ENCODE measurements at regions not wholly inside any gene's neighbourhood (a gene's known extent, or its start where the extent isn't known, plus 50 kb on each side); places are given as distances from the start of the nearest gene placed in this dataset.

DNA sequence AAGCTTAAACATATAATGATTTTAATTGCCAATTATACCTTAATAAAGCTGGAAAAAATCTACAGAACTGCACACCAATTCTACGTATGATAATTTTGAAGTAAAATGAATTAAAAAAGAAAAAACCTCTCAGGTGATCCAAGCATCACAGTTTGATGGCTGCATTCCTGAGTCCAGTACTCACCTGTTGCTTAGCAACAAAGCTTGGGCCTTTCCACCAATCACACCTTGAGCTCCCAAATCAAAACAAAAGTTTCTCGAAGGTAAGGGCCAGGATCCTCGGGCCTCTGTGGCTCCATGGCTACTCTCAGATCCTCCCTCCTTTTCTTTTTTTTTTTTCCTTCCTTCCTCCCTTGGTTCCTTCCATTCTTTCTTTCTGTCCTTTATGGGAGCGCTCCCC lies 137.2 kb upstream of the PCBD1 start:
- H3K36me3 Mint-ChIP-seq, result no peaks in the 10 kb centered on the region
- H3K4me3 Mint-ChIP-seq, result no peak overlapping the region
- H3K27me3 Mint-ChIP-seq, result peaks cover 22 to 27% (median 23%) of the 10 kb centered on the region in 3 donors

DNA sequence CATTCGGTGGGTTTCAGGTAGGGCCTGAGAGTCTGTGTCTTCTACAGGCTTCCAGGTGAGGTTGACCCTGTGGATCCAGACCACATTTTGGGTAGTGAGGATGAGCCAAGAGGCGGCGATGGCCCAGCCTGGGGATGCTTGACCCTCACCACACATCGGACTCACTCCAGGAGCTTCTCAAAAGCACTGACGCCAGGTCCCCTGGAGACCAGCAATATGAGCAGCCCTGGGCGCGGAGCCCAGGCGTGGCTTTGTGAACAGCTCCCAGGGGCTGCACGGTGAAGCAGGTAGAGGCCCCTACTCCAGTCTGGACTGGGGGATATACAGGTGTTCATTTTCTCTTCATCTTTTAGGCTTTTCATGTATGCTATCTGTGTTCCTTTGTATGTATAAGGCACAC lies 139.7 kb upstream of the PCBD1 start:
- Mint-ChIP-seq H3K27ac (no peak overlapping the region), H3K9me3 (peaks cover 0 to 6% (median 0%) of the 10 kb centered on the region in 7 donors), H3K36me3 (peaks cover 0 to 6% of the 10 kb centered on the region in 2 donors), H3K4me3 (no peak overlapping the region), H3K27me3 (peaks cover 27 to 31% (median 31%) of the 10 kb centered on the region in 3 donors), H3K4me1 (no peaks in the 10 kb centered on the region)
- DNase-seq, result no peak
- no peak for ATAC-seq (ENCODE audit: low read depth in 2 of 2)

More for the DNA sequence above, 137.2 kb upstream of the PCBD1 start:
- Mint-ChIP-seq H3K27ac (no peak overlapping the region), H3K4me1 (no peaks in the 10 kb centered on the region), H3K9me3 (peaks cover 0 to 21% (median 5%) of the 10 kb centered on the region in 7 donors)
- DNase-seq, result no peak
- ATAC-seq (ENCODE audit: low read depth in 2 of 2), result no peak

DNA sequence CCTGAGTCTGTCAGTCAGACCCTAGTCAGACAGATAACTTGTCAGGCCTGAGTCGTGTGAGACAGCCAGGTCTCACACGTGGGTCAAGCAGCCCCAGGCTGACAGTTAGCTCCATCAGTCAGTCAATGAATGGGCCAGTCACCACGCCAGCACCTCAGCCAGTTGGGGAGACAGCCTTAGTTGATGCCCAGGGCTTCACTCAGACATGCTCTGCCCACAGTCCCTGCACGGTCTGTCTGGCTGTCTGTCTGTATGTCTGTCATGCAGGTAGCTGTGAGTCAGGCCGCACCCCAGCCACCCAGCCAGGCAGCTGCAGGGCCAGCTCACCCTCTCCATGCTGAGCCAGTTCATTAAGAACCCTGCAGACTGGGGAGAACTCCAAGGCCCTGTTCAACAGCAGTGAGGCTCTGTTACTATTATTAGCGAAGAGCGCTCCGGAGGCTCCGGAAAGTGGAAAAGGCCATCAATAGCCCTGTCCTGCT lies 141.1 kb upstream of the PCBD1 start:
- ATAC-seq (ENCODE audit: low read depth in 2 of 2) (no peak), DNase-seq (no peak)
- Mint-ChIP-seq H3K4me1 (no peaks in the 10 kb centered on the region), H3K36me3 (peaks cover 0 to 7% of the 10 kb centered on the region in 2 donors), H3K4me3 (no peak overlapping the region), H3K27me3 (peaks cover 22 to 33% (median 31%) of the 10 kb centered on the region in 3 donors), H3K27ac (no peak overlapping the region), H3K9me3 (peaks cover 0 to 6% (median 0%) of the 10 kb centered on the region in 7 donors)

DNA sequence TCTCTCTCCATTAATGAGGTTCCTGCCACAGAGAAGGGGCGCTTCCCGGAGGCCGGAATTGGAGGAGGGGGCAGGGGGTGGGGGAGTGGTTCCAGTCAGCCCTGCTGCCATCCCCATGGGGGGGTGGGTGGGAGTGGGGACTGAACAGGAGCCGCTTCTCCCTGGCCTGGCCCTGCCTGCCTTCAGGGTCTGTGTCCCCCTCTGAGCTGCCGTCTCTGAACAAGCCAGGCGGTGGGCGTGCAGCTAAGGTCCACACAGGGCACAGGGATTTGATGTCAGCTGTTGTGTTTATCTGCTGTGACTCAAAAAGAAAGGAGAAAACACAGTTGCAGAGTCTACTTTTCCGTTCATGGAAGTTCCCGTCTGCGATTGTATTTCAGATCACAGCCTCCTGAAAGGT lies 141.5 kb upstream of the PCBD1 start:
- H3K4me1 Mint-ChIP-seq, result no peaks in the 10 kb centered on the region
- ATAC-seq (ENCODE audit: low read depth in 2 of 2) (no peak), DNase-seq (no peak)
- H3K27me3 Mint-ChIP-seq, result peaks cover 22 to 33% (median 31%) of the 10 kb centered on the region in 3 donors
- H3K36me3 Mint-ChIP-seq, result peaks cover 0 to 7% of the 10 kb centered on the region in 2 donors
- no peak overlapping the region for H3K27ac Mint-ChIP-seq
- H3K9me3 Mint-ChIP-seq, result peaks cover 0 to 6% (median 0%) of the 10 kb centered on the region in 7 donors
- no peak overlapping the region for H3K4me3 Mint-ChIP-seq

DNA sequence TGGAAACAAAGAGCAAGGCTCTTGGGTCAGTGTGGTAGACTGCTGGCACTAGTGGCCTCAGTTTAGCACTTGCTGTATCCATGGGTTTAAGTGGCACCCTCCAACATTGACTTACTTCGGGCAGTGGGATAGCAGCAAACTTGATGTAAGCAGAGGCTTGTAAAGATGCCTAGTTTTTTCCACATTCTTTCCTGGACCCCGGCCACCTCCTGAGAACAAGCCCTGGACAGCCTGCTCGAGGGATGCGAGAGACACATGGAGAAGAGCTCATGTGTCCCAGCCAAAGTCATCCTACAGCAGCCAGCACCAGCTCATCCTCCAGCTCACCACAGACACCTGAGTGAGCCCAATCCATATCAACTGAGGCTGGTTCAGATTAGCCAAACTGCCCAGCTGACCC lies 142.7 kb upstream of the PCBD1 start:
- peaks cover 0 to 6% (median 0%) of the 10 kb centered on the region in 7 donors for H3K9me3 Mint-ChIP-seq
- H3K27ac Mint-ChIP-seq, result no peak overlapping the region
- ATAC-seq (ENCODE audit: low read depth in 2 of 2), result no peak
- peaks cover 0 to 7% of the 10 kb centered on the region in 2 donors for H3K36me3 Mint-ChIP-seq
- no peaks in the 10 kb centered on the region for H3K4me1 Mint-ChIP-seq
- H3K4me3 Mint-ChIP-seq, result no peak overlapping the region
- H3K27me3 Mint-ChIP-seq, result peaks cover 17 to 30% (median 24%) of the 10 kb centered on the region in 3 donors
- DNase-seq, result no peak

DNA sequence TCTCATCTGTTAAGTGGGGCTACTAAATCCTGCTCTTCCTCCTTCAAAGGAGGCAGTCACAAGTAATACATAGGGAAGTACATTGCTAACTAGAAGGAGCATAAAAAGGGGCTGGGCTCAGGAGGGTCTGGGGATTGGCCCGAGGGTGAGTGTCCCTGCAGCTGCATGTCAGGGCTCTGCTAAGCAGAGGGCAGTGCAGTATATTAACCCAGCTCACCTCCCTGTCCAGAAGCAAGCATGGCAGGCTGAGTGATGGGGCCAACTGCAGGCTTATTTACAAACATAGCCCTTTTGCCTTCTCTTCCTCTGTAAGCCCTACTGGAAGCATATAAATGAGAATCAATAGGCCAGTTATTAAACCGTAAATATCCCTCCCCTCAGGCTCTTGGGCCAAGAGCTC lies 143.2 kb upstream of the PCBD1 start:
- ATAC-seq (ENCODE audit: low read depth in 2 of 2) (no peak), DNase-seq (no peak)
- H3K36me3 Mint-ChIP-seq, result peaks cover 0 to 7% of the 10 kb centered on the region in 2 donors
- no peaks in the 10 kb centered on the region for H3K4me1 Mint-ChIP-seq
- H3K4me3 Mint-ChIP-seq, result no peak overlapping the region
- H3K27me3 Mint-ChIP-seq, result peaks cover 14 to 24% (median 18%) of the 10 kb centered on the region in 3 donors
- peaks cover 0 to 6% (median 0%) of the 10 kb centered on the region in 7 donors for H3K9me3 Mint-ChIP-seq
- no peak overlapping the region for H3K27ac Mint-ChIP-seq

DNA sequence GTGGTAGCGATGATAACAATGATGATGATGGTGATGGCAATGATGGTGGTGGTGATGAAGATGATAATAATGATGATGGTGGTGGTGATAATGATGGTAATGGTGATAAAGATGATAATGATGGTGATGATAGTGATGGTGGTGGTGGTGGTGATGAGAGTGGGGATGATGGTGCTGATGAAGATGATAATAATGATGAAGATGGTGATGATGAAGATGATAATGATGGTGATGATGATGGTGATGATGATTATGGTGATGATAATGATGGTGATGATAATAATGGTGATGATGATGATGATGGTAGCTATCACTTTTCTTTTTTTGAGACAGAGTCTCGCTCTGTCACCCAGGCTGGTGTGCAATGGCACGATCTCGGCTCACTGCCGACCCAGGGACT lies 144.5 kb upstream of the PCBD1 start:
- peaks cover 6 to 11% (median 9%) of the 10 kb centered on the region in 3 donors for H3K27me3 Mint-ChIP-seq
- H3K27ac Mint-ChIP-seq, result no peak overlapping the region
- H3K36me3 Mint-ChIP-seq, result peaks cover 0 to 7% of the 10 kb centered on the region in 2 donors
- H3K4me1 Mint-ChIP-seq, result no peaks in the 10 kb centered on the region
- H3K9me3 Mint-ChIP-seq, result peaks cover 0 to 6% (median 0%) of the 10 kb centered on the region in 7 donors
- DNase-seq, result no peak
- H3K4me3 Mint-ChIP-seq, result no peak overlapping the region
- no peak for ATAC-seq (ENCODE audit: low read depth in 2 of 2)

DNA sequence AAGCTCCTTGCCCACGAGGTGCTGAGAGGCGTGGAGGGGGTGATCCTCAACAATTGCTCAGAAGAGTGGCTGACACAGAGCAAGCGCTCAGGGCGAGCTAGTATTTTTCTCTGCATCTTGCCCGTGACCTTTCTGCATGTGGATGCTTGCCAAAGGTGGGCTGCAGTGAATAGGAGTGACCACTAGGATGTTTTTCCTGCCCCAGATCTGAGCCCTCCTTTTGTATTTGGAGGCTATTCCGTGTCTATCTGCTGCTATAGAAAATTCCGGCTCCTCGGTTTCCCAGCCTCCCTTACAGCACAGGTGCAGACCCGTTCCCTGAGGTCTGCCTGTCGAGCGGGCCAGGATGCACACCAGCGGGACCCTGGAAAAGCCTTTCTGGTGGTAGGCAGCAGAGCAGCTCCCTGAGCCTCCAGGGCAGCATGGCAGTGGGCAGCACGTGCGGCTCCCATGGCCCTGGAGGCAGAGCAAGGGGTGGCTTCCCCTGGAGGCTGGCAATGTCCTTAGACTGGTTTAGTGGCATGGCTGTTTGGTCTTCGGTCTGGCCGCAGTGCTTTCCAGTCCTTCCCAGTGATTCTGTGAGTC lies 145.1 kb upstream of the PCBD1 start:
- peaks cover 0 to 6% (median 0%) of the 10 kb centered on the region in 7 donors for H3K9me3 Mint-ChIP-seq
- H3K4me1 Mint-ChIP-seq, result no peaks in the 10 kb centered on the region
- H3K4me3 Mint-ChIP-seq, result no peak overlapping the region
- DNase-seq (no peak), ATAC-seq (ENCODE audit: low read depth in 2 of 2) (no peak)
- no peak overlapping the region for H3K27ac Mint-ChIP-seq
- H3K36me3 Mint-ChIP-seq, result peaks cover 0 to 7% of the 10 kb centered on the region in 2 donors
- peaks cover 6 to 10% (median 9%) of the 10 kb centered on the region in 3 donors for H3K27me3 Mint-ChIP-seq

DNA sequence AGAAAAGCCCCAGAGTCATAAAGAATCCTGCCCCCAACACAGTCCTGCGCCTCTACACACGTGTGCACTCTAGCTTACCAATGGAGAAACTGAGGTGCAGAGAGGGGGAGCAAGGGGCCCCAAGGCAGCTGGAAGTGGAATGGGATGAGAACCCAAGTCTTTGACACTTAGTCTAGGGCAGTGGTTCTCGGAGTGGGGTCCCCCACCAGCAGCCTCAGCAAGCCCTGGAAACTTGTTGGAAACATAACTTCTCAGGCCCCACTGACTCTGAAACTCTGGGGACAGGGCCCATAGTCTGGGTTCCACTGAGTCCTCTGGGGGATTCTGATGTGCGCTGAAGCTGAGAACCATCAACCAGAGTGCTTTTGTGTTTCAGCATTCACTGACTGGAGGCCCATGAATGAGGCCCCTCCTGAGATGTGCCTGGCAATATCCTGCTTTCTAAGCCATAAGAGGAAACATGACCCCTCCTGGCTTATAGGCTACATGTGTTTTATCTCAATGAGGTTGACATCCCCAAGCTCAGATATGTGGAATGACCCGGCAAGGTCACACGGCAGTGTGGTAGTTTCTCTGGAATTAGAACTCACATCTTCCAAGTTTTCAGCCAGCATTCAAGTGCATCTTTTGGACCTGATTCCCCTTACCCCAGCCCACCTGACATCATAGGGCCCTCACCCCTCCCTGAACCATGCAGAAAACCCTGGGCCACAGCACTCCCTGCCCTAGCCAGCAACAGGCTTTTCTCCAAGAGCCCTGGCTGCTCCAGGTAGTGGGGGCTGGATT lies 147.3 kb upstream of the PCBD1 start:
- DNase-seq (no peak), ATAC-seq (ENCODE audit: low read depth in 2 of 2) (no peak)
- peaks cover 0 to 7% of the 10 kb centered on the region in 2 donors for H3K36me3 Mint-ChIP-seq
- H3K27ac Mint-ChIP-seq, result no peak overlapping the region
- peaks cover 6 to 10% (median 9%) of the 10 kb centered on the region in 3 donors for H3K27me3 Mint-ChIP-seq
- peaks cover 0 to 6% (median 0%) of the 10 kb centered on the region in 7 donors for H3K9me3 Mint-ChIP-seq
- peaks cover 0 to 5% (median 3%) of the 10 kb centered on the region in 3 donors for H3K4me1 Mint-ChIP-seq
- no peak overlapping the region for H3K4me3 Mint-ChIP-seq

DNA sequence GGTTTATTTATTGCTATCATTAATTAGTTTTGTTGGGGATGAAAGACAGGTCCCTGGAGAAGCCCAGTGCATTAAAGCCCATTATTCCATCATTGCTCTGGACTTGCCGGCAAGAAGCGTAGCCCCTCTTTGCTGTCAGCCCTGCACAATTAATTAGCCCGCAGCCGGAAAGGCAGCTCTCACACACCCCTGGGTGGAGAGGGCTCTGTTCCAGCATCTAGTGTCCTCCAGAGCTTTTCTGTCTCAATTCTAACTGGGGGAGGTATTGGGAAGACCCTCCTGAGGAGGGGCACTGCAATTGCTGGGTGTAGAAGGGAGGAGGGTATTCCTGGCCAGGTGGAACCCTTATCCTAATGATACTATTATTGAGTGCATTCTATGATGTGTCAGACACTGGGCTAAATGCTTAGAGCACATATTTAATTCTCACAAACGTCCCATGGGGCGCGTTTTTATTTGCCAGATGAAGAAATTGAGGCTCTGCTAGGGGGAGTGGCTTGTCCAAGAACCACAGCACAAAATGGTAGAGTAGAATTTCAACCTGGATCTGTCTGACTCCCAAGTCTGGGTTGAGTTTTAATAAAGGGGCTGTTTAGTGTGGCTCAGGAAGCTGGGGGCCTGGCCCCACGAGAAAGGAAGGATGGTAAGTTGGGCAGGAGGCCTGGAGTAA lies 148.1 kb upstream of the PCBD1 start:
- peaks cover 0 to 6% (median 0%) of the 10 kb centered on the region in 7 donors for H3K9me3 Mint-ChIP-seq
- peaks cover 0 to 7% of the 10 kb centered on the region in 2 donors for H3K36me3 Mint-ChIP-seq
- ATAC-seq (ENCODE audit: low read depth in 2 of 2), result no peak
- no peak overlapping the region for H3K27ac Mint-ChIP-seq
- peaks cover 6 to 10% (median 9%) of the 10 kb centered on the region in 3 donors for H3K27me3 Mint-ChIP-seq
- no peak for DNase-seq
- peaks cover 0 to 9% (median 7%) of the 10 kb centered on the region in 3 donors for H3K4me1 Mint-ChIP-seq
- no peak overlapping the region for H3K4me3 Mint-ChIP-seq

DNA sequence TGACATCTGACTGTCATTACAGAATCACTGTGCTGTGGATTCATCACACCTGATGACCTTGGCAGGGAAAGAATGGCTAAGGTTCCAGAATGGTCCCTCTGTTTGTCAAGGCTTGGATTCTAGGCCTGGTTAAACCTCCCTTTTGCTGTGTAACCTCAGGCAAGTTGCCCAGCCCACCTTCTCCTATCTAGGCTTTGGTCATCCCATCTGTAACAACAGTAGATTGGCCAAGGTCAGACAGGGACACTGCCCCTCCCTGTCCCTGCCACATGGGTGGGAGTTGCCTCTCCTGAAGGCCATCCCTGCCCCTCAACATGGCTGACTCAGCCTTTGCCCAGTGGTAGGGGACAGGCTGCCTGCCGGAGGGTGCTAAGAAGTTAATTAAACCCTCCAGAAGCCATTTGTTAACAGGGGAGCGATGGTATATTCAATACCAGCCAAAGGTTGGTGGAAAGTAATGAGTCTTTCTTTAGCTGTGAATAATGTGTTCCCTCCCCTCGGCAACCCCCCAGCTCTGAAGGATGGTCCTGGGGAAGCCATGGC lies 149.8 kb upstream of the PCBD1 start:
- DNase-seq (no peak), ATAC-seq (ENCODE audit: low read depth in 2 of 2) (no peak)
- H3K4me1 Mint-ChIP-seq, result peaks cover 0 to 9% (median 7%) of the 10 kb centered on the region in 3 donors
- H3K9me3 Mint-ChIP-seq, result peaks cover 0 to 3% (median 0%) of the 10 kb centered on the region in 7 donors
- H3K27me3 Mint-ChIP-seq, result peaks cover 0 to 14% (median 12%) of the 10 kb centered on the region in 3 donors
- no peak overlapping the region for H3K4me3 Mint-ChIP-seq
- no peak overlapping the region for H3K27ac Mint-ChIP-seq
- H3K36me3 Mint-ChIP-seq, result peaks cover 0 to under 1% of the 10 kb centered on the region in 2 donors

DNA sequence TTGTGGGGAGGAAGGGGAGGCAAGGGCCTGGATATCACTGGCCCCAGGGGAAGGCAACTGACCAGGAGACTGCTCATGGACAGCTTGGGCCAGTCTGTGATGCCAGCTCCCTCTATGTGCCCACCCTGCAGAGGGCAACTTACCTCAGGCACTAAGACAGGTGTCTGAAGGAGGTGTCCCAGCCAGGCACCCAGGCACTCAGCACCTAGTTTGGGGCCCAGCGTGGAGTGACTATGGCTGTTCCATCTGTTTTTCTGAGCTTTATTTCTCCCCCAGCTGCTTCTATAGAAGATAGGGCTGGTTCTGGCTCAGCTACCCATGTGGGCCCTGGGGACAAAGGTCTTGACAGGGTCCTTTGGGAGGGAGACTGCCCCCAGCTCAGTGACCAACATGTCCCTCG lies 150.6 kb upstream of the PCBD1 start:
- H3K4me3 Mint-ChIP-seq, result peak overlapping the region in 1 of 8 donors; percentile 61
- DNase-seq (no peak), ATAC-seq (ENCODE audit: low read depth in 2 of 2) (no peak)
- peaks cover 0 to 9% (median 7%) of the 10 kb centered on the region in 3 donors for H3K4me1 Mint-ChIP-seq
- H3K36me3 Mint-ChIP-seq, result no peaks in the 10 kb centered on the region
- H3K27me3 Mint-ChIP-seq, result peaks cover 0 to 13% (median 12%) of the 10 kb centered on the region in 3 donors
- peaks cover 0 to 3% (median 0%) of the 10 kb centered on the region in 7 donors for H3K9me3 Mint-ChIP-seq
- no peak overlapping the region for H3K27ac Mint-ChIP-seq

DNA sequence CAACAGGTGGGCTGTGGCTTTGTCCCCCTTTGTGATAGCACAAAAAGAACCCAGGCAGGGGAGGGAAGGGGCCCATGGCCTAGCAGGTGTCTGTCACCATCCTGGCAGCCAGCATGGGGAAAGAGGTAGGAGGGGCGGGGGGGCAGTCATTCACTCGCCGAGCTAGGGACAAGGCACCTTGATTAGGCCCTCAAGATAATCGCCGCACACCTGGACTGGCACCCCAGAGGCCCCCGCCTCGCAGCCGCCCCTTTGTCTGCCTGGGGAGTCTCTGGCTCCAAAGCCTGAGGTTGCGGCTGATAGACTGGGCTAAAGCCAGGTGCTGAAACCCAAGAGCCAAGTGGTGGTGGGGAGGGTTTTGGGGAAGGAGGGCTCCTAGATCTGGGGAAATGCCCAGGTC lies 151.2 kb upstream of the PCBD1 start:
- H3K27ac Mint-ChIP-seq, result no peak overlapping the region
- no peak overlapping the region for H3K4me3 Mint-ChIP-seq
- H3K36me3 Mint-ChIP-seq, result no peaks in the 10 kb centered on the region
- H3K4me1 Mint-ChIP-seq, result peaks cover 0 to 9% (median 7%) of the 10 kb centered on the region in 3 donors
- H3K27me3 Mint-ChIP-seq, result peaks cover 0 to 13% (median 12%) of the 10 kb centered on the region in 3 donors
- ATAC-seq (ENCODE audit: low read depth in 2 of 2), result no peak
- H3K9me3 Mint-ChIP-seq, result no peaks in the 10 kb centered on the region
- no peak for DNase-seq
